LNCAP (cell line): ENCODE measurements at regions not wholly inside any gene's neighbourhood (a gene's known extent, or its start where the extent isn't known, plus 50 kb on each side); places are given as distances from the start of the nearest gene placed in this dataset.

Experiments
- TF ChIP-seq, protein P1 (sequence below): fragments of 450-650 bp; IDR thresholded peaks from 2 replicates; pipeline ENCODE4 v1.5.1; 2017; ENCODE audit warnings: mild to moderate bottlenecking

DNA sequence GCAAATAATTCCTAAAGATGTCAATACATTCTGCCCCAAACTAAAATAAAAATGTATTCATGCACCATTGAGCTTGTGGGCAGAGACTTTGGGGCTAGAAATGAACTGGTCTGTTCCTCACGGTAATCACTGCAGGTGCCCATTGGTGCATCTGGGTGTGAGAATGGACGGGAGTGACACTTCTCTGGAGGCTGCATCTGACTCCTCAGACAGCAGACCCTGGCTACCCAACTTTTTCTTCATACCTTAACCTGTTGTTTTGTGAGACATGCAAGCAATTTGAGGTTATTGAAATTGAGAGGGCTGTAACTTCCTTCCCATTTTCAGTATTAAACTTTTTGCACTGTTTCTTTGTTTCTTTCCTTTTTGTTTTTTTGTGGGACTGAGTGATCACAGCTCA is 333.4 kb downstream of the ICE1 start:
- TF ChIP-seq, protein P1, sequence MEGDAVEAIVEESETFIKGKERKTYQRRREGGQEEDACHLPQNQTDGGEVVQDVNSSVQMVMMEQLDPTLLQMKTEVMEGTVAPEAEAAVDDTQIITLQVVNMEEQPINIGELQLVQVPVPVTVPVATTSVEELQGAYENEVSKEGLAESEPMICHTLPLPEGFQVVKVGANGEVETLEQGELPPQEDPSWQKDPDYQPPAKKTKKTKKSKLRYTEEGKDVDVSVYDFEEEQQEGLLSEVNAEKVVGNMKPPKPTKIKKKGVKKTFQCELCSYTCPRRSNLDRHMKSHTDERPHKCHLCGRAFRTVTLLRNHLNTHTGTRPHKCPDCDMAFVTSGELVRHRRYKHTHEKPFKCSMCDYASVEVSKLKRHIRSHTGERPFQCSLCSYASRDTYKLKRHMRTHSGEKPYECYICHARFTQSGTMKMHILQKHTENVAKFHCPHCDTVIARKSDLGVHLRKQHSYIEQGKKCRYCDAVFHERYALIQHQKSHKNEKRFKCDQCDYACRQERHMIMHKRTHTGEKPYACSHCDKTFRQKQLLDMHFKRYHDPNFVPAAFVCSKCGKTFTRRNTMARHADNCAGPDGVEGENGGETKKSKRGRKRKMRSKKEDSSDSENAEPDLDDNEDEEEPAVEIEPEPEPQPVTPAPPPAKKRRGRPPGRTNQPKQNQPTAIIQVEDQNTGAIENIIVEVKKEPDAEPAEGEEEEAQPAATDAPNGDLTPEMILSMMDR, result no peak

- TF ChIP-seq, protein P1, result no peak
Observed at GRCh38 chr5:5752844-5753243, 330.4 kb downstream of the ICE1 start.

- TF ChIP-seq, protein P1, result no peak
Observed at GRCh38 chr5:5751987-5752386, 329.5 kb downstream of the ICE1 start.

DNA sequence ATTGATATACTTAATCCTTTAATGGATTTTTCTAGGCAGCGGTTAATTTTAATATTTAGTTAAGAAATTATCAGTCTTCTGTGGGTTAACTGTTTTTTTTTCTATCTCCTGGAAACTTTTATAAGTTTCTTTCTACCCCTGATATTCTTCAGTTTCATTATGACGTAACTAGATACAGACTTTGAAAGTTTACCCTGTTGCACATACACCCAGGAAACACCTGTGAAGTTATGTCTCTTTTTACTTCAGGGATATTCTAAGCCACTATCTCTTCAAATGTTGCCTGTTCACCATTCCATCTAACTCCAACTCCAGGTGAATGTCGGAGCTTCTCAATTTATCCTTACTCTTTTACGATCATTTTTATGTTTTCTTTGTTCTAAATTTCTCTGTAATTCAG is 329.0 kb downstream of the ICE1 start:
- TF ChIP-seq, protein P1, result no peak

GRCh38 chr5:5741418-5741817 is 318.9 kb downstream of the ICE1 start:
- TF ChIP-seq, protein P1, result no peak

DNA sequence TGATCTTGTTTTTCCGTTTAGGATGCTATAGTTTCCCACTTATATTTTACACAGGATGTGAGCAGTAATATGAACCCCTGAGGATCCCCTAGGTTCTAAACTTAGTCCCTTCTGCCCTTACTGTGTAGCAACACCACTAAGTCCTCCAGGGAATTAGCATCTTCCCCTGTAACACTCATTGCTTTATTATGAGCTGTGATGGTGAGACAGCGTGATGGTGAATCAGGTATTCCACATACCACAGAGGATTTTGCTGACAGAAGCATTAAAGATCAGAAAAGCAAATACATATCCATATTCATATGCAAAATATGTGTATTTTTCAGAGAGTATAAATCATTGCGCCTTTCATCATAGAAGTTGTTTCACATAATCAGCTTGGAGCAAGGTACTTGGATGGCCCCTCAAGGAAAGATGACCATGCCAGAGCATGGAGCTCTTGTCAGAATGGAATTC is 317.0 kb downstream of the ICE1 start:
- TF ChIP-seq, protein P1, result no peak

GRCh38 chr5:5738797-5739489 is 316.5 kb downstream of the ICE1 start:
- TF ChIP-seq, protein P1, result no peak

GRCh38 chr5:5736007-5736406 is 313.5 kb downstream of the ICE1 start:
- TF ChIP-seq, protein P1, result no peak
